ENCODE measurements at regions not wholly inside any gene's neighbourhood (a gene's known extent, or its start where the extent isn't known, plus 50 kb on each side); places are given as distances from the start of the nearest gene placed in this dataset.

DNA sequence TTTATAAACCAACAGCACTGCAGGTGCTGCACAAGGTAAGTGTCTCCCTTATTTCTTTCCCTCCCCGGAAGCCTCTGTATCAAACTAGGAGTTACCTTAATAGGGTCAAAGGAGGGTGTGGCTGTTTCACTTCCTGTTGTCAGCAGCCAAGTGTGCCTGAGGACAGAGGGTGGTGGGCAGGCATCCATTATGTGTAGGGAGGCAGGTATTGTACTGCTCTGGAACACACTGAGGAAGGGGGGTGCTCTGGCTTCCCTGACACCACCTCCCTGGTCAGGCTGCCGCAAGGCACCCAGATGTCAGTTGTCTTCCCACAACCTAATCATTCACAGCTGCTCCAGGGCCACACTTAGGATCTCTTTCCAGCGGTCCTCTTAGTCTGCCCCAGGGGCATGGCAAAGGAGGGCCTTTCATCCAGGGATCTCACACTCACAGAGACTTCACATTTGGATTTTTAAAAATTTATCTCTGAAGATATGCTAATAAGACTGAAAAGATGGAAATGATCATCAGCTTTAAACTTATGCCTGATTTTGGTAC is 132.0 kb upstream of the ARHGAP5 start:
- TF ChIP-seq, protein P1, sequence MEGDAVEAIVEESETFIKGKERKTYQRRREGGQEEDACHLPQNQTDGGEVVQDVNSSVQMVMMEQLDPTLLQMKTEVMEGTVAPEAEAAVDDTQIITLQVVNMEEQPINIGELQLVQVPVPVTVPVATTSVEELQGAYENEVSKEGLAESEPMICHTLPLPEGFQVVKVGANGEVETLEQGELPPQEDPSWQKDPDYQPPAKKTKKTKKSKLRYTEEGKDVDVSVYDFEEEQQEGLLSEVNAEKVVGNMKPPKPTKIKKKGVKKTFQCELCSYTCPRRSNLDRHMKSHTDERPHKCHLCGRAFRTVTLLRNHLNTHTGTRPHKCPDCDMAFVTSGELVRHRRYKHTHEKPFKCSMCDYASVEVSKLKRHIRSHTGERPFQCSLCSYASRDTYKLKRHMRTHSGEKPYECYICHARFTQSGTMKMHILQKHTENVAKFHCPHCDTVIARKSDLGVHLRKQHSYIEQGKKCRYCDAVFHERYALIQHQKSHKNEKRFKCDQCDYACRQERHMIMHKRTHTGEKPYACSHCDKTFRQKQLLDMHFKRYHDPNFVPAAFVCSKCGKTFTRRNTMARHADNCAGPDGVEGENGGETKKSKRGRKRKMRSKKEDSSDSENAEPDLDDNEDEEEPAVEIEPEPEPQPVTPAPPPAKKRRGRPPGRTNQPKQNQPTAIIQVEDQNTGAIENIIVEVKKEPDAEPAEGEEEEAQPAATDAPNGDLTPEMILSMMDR (IDR thresholded peaks at IDR 0.05) = no peak
- no peak for TF ChIP-seq POLR2A (IDR thresholded peaks at IDR 0.05)
